Tibial artery (tissue), 4 donors: ENCODE measurements at regions not wholly inside any gene's neighbourhood (a gene's known extent, or its start where the extent isn't known, plus 50 kb on each side); places are given as distances from the start of the nearest gene placed in this dataset.

ENCODE experiments used
- DNase-seq, 2 donors: peaks; one replicate each; pipeline ENCODE4 v3.0.0-alpha.2; 2019
- H3K27ac ChIP-seq, 2 donors: fragments of 200-600 bp; sonication (generic) in 1 of 2; 1 replicate in 1 of 2; 2 replicates in 1 of 2; pipeline ENCODE4 v1.5.1; 2018 to 2019; ENCODE audit warnings: mild to moderate bottlenecking in 1 of 2
- H3K27me3 ChIP-seq, 2 donors: fragments of 200-600 bp; sonication (generic) in 1 of 2; one replicate each; pipeline versions ENCODE4 v1.5.1 to v1.6.0; 2016 to 2019
- H3K36me3 ChIP-seq, 3 donors: fragments of 200-600 bp; sonication (generic) in 2 of 3; one replicate each; pipeline ENCODE4 v1.5.1; 2016 to 2019; ENCODE audit warnings: mild to moderate bottlenecking in 2 of 3
- H3K4me1 ChIP-seq, 4 donors: fragments of 200-600 bp; sonication (generic) in 2 of 4; 1 replicate in 3 of 4; 2 replicates in 1 of 4; pipeline ENCODE4 v1.5.1; 2016 to 2019
- H3K4me3 ChIP-seq, 2 donors: fragments of 200-600 bp; sonication (generic) in 1 of 2; 1 replicate in 1 of 2; 2 replicates in 1 of 2; pipeline ENCODE4 v1.5.1; 2018 to 2019; ENCODE audit warnings: mild to moderate bottlenecking in 2 of 2
- H3K9me3 ChIP-seq, 3 donors: fragments of 200-600 bp; sonication (generic) in 1 of 3; one replicate each; pipeline ENCODE4 v1.5.1; 2016 to 2019
- CTCF ChIP-seq, 2 experiments: fragments of 200-600 bp in 1 of 2; fragments of 450-650 bp in 1 of 2; IDR thresholded peaks; one replicate each; pipeline ENCODE4 v1.5.1; 2017 to 2019; ENCODE audit warnings: antibody characterized with exemption in 2 of 2, mild to moderate bottlenecking in 1 of 2, moderate library complexity in 1 of 2
- intact Hi-C: fragments of 100-400 bp; cut with DNase I; formaldehyde crosslinking; loops from one replicate; pipeline ENCODE4 v1.15.0; 2023; ENCODE audit warnings: low total_unique reads

- TF ChIP-seq CTCF (IDR thresholded peaks at IDR 0.05), result no peak
- H3K27ac ChIP-seq, result no peak overlapping the region
- intact Hi-C loops, result no loop called here
- H3K27me3 ChIP-seq, result no peaks in the 10 kb centered on the region
- no peak overlapping the region for H3K4me3 ChIP-seq
- no peaks in the 10 kb centered on the region for H3K9me3 ChIP-seq
- H3K36me3 ChIP-seq, result no peaks in the 10 kb centered on the region
- H3K4me1 ChIP-seq, result peaks cover 0 to 3% (median 0%) of the 10 kb centered on the region in 4 donors
- no peak for DNase-seq
These were observed 158.6 kb upstream of the GLI3 start for GRCh38 chr7:42395607-42396006.

GRCh38 chr7:42392826-42393225 is 155.8 kb upstream of the GLI3 start:
- Histone ChIP-seq H3K27ac (no peak overlapping the region), H3K4me3 (no peak overlapping the region), H3K9me3 (no peaks in the 10 kb centered on the region), H3K27me3 (no peaks in the 10 kb centered on the region), H3K36me3 (no peaks in the 10 kb centered on the region), H3K4me1 (peaks cover 0 to 3% (median 0%) of the 10 kb centered on the region in 4 donors)
- intact Hi-C loops, result no loop called here
- no peak for DNase-seq
- TF ChIP-seq CTCF (IDR thresholded peaks at IDR 0.05), result no peak

GRCh38 chr7:42389697-42390096 is 152.7 kb upstream of the GLI3 start:
- H3K4me3 ChIP-seq, result no peak overlapping the region
- no peak for DNase-seq
- no peaks in the 10 kb centered on the region for H3K36me3 ChIP-seq
- H3K4me1 ChIP-seq, result no peaks in the 10 kb centered on the region
- intact Hi-C loops, result no loop called here
- no peak for TF ChIP-seq CTCF (IDR thresholded peaks at IDR 0.05)
- no peaks in the 10 kb centered on the region for H3K27me3 ChIP-seq
- H3K27ac ChIP-seq, result no peak overlapping the region
- no peaks in the 10 kb centered on the region for H3K9me3 ChIP-seq

GRCh38 chr7:42385912-42386311 is 148.9 kb upstream of the GLI3 start:
- intact Hi-C loops, result no loop called here
- Histone ChIP-seq H3K4me1 (no peaks in the 10 kb centered on the region), H3K27me3 (no peaks in the 10 kb centered on the region), H3K27ac (no peak overlapping the region), H3K4me3 (no peak overlapping the region), H3K9me3 (no peaks in the 10 kb centered on the region), H3K36me3 (no peaks in the 10 kb centered on the region)
- no peak for TF ChIP-seq CTCF (IDR thresholded peaks at IDR 0.05)
- DNase-seq, result no peak

- no peak for TF ChIP-seq CTCF (IDR thresholded peaks at IDR 0.05)
- intact Hi-C loops, result no loop called here
These were observed 144.2 kb upstream of the GLI3 start for GRCh38 chr7:42381161-42381560.

GRCh38 chr7:42380401-42380800 is 143.4 kb upstream of the GLI3 start:
- H3K36me3 ChIP-seq, result no peaks in the 10 kb centered on the region
- H3K4me1 ChIP-seq, result no peaks in the 10 kb centered on the region
- H3K4me3 ChIP-seq, result no peak overlapping the region
- no peaks in the 10 kb centered on the region for H3K27me3 ChIP-seq
- DNase-seq, result no peak
- H3K27ac ChIP-seq, result no peak overlapping the region
- no peak for TF ChIP-seq CTCF (IDR thresholded peaks at IDR 0.05)
- intact Hi-C loops, result no loop called here
- no peaks in the 10 kb centered on the region for H3K9me3 ChIP-seq

More at GRCh38 chr7:42381161-42381560, 144.2 kb upstream of the GLI3 start:
- H3K4me1 ChIP-seq, result no peaks in the 10 kb centered on the region
- no peak overlapping the region for H3K27ac ChIP-seq
- H3K36me3 ChIP-seq, result no peaks in the 10 kb centered on the region
- H3K9me3 ChIP-seq, result no peaks in the 10 kb centered on the region
- no peak for DNase-seq
- H3K4me3 ChIP-seq, result no peak overlapping the region
- no peaks in the 10 kb centered on the region for H3K27me3 ChIP-seq
